MM.1S (cell line): ENCODE measurements at regions not wholly inside any gene's neighbourhood (a gene's known extent, or its start where the extent isn't known, plus 50 kb on each side); places are given as distances from the start of the nearest gene placed in this dataset.
"Not testable (repeated sequence)": the region's sequence is repeated elsewhere in the genome, so short reads cannot be mapped to it uniquely, and the experiment has no call there.

Source experiments
- CTCF ChIP-seq: fragments of 300-600 bp; sonication (generic); IDR thresholded peaks from 2 replicates; pipeline ENCODE4 v1.5.1; 2016; ENCODE audit warnings: antibody characterized with exemption, low read length, mixed read lengths
- EZH2 ChIP-seq: fragments of 300-600 bp; sonication (generic); optimal IDR thresholded peaks from 2 replicates; pipeline ENCODE3; 2017; ENCODE audit warnings: low read depth, mild to moderate bottlenecking, antibody characterized with exemption, low read length, mixed read lengths

GRCh38 chrX:114270371-114270770 is 313.5 kb upstream of the HTR2C start:
- not testable (repeated sequence) for TF ChIP-seq CTCF, EZH2
